Smooth muscle cell (in vitro differentiated cells): ENCODE measurements at regions not wholly inside any gene's neighbourhood (a gene's known extent, or its start where the extent isn't known, plus 50 kb on each side); places are given as distances from the start of the nearest gene placed in this dataset.

Source experiments
- DNase-seq: peaks from one replicate; lab custom pipeline; 2025; ENCODE audit not compliant: unreplicated experiment; lab: John Stamatoyannopoulos, UW
- H2AFZ ChIP-seq: fragments of 200-600 bp; sonication (generic); 2 replicates; pipeline ENCODE4 v1.6.0; 2016; ENCODE audit warnings: antibody characterized with exemption, low read depth, mild to moderate bottlenecking
- H3F3A ChIP-seq: fragments of 200-600 bp; sonication (generic); 2 replicates; pipeline ENCODE4 v1.6.0; 2017; ENCODE audit warnings: antibody characterized with exemption, low read depth
- H3K27ac ChIP-seq: fragments of 200-600 bp; sonication (generic); 2 replicates; pipeline ENCODE4 v1.5.1; 2016; ENCODE audit warnings: low read depth, mild to moderate bottlenecking
- H3K27me3 ChIP-seq: fragments of 200-600 bp; sonication (generic); 2 replicates; pipeline ENCODE4 v1.6.1; 2016; ENCODE audit warnings: low read depth, mild to moderate bottlenecking
- H3K36me3 ChIP-seq: fragments of 200-600 bp; sonication (generic); 2 replicates; pipeline ENCODE4 v1.5.1; 2016; ENCODE audit warnings: low read depth
- H3K4me1 ChIP-seq: fragments of 200-600 bp; sonication (generic); 2 replicates; pipeline ENCODE4 v1.5.1; 2016; ENCODE audit warnings: low read depth
- H3K4me2 ChIP-seq: fragments of 200-600 bp; sonication (generic); 2 replicates; pipeline ENCODE4 v1.6.0; 2016; ENCODE audit warnings: mild to moderate bottlenecking
- H3K4me3 ChIP-seq: fragments of 200-600 bp; sonication (generic); 2 replicates; pipeline ENCODE4 v1.5.1; 2016; ENCODE audit warnings: mild to moderate bottlenecking
- H3K79me2 ChIP-seq: fragments of 200-600 bp; sonication (generic); 2 replicates; pipeline ENCODE4 v1.6.0; 2016; ENCODE audit warnings: low read depth, mild to moderate bottlenecking
- H3K9ac ChIP-seq: fragments of 200-600 bp; sonication (generic); 2 replicates; pipeline ENCODE4 v1.6.0; 2016; ENCODE audit warnings: low read depth
- H3K9me3 ChIP-seq: fragments of 200-600 bp; sonication (generic); replicated peaks from 2 replicates; pipeline ENCODE4 v1.5.1; 2016; ENCODE audit warnings: low read depth
- H4K20me1 ChIP-seq: fragments of 200-600 bp; sonication (generic); 2 replicates; pipeline ENCODE4 v1.6.0; 2016; ENCODE audit warnings: low read depth
- WGBS: methylation state at CpG from one replicate; pipeline ENCODE4 v1.1.7; 2016; ENCODE audit warnings: low lambda C conversion rate; 5-methylcytosine and 5-hydroxymethylcytosine counted together
- TF ChIP-seq, protein P1 (sequence below): fragments of 200-600 bp; sonication (generic); IDR thresholded peaks from 2 replicates; pipeline ENCODE4 v1.5.1; 2017; ENCODE audit warnings: borderline replicate concordance, mild to moderate bottlenecking, antibody characterized with exemption; ENCODE audit not compliant: insufficient read depth, poor library complexity, severe bottlenecking

GRCh38 chr7:36021367-36021766, 131.7 kb upstream of the EEPD1 start:
- 41% methylated on average over 5 of the region's 5 CpGs for WGBS
- no peak overlapping the region for H2AFZ ChIP-seq
- no peak overlapping the region for H3K4me3 ChIP-seq

GRCh38 chr7:36021917-36022550, 131.0 kb upstream of the EEPD1 start:
- H2AFZ ChIP-seq, result no peak overlapping the region
- H3K9me3 ChIP-seq, result no peaks in the 10 kb centered on the region
- H3K4me1 ChIP-seq, result no peaks in the 10 kb centered on the region
- TF ChIP-seq, protein P1, sequence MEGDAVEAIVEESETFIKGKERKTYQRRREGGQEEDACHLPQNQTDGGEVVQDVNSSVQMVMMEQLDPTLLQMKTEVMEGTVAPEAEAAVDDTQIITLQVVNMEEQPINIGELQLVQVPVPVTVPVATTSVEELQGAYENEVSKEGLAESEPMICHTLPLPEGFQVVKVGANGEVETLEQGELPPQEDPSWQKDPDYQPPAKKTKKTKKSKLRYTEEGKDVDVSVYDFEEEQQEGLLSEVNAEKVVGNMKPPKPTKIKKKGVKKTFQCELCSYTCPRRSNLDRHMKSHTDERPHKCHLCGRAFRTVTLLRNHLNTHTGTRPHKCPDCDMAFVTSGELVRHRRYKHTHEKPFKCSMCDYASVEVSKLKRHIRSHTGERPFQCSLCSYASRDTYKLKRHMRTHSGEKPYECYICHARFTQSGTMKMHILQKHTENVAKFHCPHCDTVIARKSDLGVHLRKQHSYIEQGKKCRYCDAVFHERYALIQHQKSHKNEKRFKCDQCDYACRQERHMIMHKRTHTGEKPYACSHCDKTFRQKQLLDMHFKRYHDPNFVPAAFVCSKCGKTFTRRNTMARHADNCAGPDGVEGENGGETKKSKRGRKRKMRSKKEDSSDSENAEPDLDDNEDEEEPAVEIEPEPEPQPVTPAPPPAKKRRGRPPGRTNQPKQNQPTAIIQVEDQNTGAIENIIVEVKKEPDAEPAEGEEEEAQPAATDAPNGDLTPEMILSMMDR, result no peak
- H3K9ac ChIP-seq, result no peak overlapping the region
- 94% methylated on average over 11 of the region's 11 CpGs for WGBS
- H4K20me1 ChIP-seq, result no peaks in the 10 kb centered on the region
- H3K36me3 ChIP-seq, result no peaks in the 10 kb centered on the region
- no peak overlapping the region for H3K4me3 ChIP-seq
- H3F3A ChIP-seq, result no peaks in the 10 kb centered on the region
- no peak for DNase-seq
- no peak overlapping the region for H3K27ac ChIP-seq
- no peaks in the 10 kb centered on the region for H3K27me3 ChIP-seq
- H3K4me2 ChIP-seq, result no peak overlapping the region
- H3K79me2 ChIP-seq, result no peaks in the 10 kb centered on the region

More at GRCh38 chr7:36021367-36021766, 131.7 kb upstream of the EEPD1 start:
- Histone ChIP-seq H4K20me1 (no peaks in the 10 kb centered on the region), H3K36me3 (no peaks in the 10 kb centered on the region), H3K4me2 (no peak overlapping the region), H3K79me2 (no peaks in the 10 kb centered on the region), H3K27me3 (no peaks in the 10 kb centered on the region), H3K9ac (no peak overlapping the region), H3K27ac (no peak overlapping the region), H3F3A (no peaks in the 10 kb centered on the region), H3K4me1 (no peaks in the 10 kb centered on the region), H3K9me3 (no peaks in the 10 kb centered on the region)
- no peak for DNase-seq
- TF ChIP-seq, protein P1, result no peak

- Histone ChIP-seq H3K27ac (no peak overlapping the region), H3K4me2 (no peak overlapping the region), H3K9me3 (no peaks in the 10 kb centered on the region), H3F3A (no peaks in the 10 kb centered on the region), H3K9ac (no peak overlapping the region), H4K20me1 (no peaks in the 10 kb centered on the region), H3K36me3 (no peaks in the 10 kb centered on the region), H2AFZ (no peak overlapping the region), H3K27me3 (no peaks in the 10 kb centered on the region), H3K4me3 (no peak overlapping the region), H3K4me1 (no peaks in the 10 kb centered on the region), H3K79me2 (no peaks in the 10 kb centered on the region)
- 92% methylated on average over 2 of the region's 2 CpGs for WGBS
- TF ChIP-seq, protein P1, result no peak
- DNase-seq, result no peak
Observed at GRCh38 chr7:36023033-36023560, 130.0 kb upstream of the EEPD1 start.

GRCh38 chr7:36025190-36025589, 127.9 kb upstream of the EEPD1 start:
- H3K4me1 ChIP-seq, result no peaks in the 10 kb centered on the region
- H3K79me2 ChIP-seq, result no peaks in the 10 kb centered on the region
- H3F3A ChIP-seq, result no peaks in the 10 kb centered on the region
- no peak overlapping the region for H3K27ac ChIP-seq
- H3K36me3 ChIP-seq, result no peaks in the 10 kb centered on the region
- H4K20me1 ChIP-seq, result no peaks in the 10 kb centered on the region
- no peak overlapping the region for H2AFZ ChIP-seq
- H3K9me3 ChIP-seq, result no peaks in the 10 kb centered on the region
- WGBS, result 84% methylated on average over 4 of the region's 4 CpGs
- H3K4me3 ChIP-seq, result no peak overlapping the region
- no peak overlapping the region for H3K4me2 ChIP-seq
- no peak for DNase-seq
- H3K27me3 ChIP-seq, result no peaks in the 10 kb centered on the region
- TF ChIP-seq, protein P1, result no peak
- no peak overlapping the region for H3K9ac ChIP-seq
